Right ventricle myocardium inferior (tissue), 1 donor: ENCODE measurements at regions not wholly inside any gene's neighbourhood (a gene's known extent, or its start where the extent isn't known, plus 50 kb on each side); places are given as distances from the start of the nearest gene placed in this dataset.
"Not testable (repeated sequence)": the region's sequence is repeated elsewhere in the genome, so short reads cannot be mapped to it uniquely, and the experiment has no call there.

ENCODE experiments used
- ATAC-seq: fragments of 200-7000 bp; cut with Tn5 transposase; one replicate; pipeline ENCODE4 v1.9.1; 2020; ENCODE audit warnings: mild to moderate bottlenecking, moderate library complexity
- DNase-seq: peaks from one replicate; pipeline ENCODE4 v3.0.0; 2021; ENCODE audit errors: missing footprints
- intact Hi-C: fragments of 100-400 bp; cut with DNase I; formaldehyde crosslinking; loops from one replicate; pipeline ENCODE4 v1.11.0; 2022
- donor health status: DM: no; HTN: yes; CAD: no; lungs with severe emphysema.

DNA sequence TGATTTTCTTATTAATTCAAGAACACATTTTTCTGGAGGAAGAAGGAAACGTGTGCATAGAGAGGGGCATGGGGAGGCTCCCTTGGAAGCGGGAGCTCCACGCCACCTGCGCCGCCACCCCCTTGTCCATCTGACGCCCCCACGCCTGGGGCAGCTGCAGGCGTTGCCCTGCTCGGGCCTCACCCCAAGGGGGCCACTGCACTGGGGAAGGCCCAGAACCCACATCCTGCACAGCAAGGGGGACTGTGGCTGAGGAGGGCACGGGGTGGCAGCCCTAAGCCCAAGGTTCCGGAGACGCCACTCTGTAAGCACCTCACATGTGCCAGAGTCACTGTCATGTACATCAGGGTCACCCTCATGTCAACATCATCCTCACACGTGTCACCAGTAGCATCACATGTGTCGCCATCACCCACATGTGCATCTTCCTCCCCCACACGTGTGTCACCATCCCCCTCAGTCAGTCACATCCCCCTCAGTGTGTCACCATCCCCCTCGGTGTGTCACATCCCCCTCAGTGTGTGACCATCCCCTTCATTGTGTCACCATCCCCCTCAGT is 486.7 kb upstream of the SALL3 start:
- DNase-seq (no peak), ATAC-seq (no peak)
- intact Hi-C loops, result no loop called here

- ATAC-seq, DNase-seq, intact Hi-C loops: not testable (repeated sequence)
Observed at GRCh38 chr18:78493490-78493889, 486.1 kb upstream of the SALL3 start.

GRCh38 chr18:78494204-78495085 is 485.2 kb upstream of the SALL3 start:
- intact Hi-C loops, result no loop called here
- no peak for ATAC-seq

DNA sequence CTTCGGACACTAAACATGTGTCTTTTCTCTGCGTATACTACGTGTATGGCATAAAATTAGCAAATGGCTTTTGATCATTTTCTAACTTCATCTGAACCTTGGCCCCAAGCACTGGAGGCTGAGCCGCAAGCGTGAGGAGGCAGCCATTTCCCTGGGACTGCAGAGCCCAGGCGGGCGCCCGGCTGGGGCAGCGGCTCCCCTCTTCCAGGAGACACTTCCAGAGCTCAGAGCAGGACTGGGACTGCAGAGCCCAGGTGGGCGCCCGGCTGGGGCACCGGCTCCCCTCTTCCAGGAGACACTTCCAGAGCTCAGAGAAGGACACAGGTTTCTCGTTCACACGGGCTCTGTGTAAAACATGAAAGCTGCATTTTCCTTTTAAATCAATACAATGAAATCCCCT is 484.1 kb upstream of the SALL3 start:
- intact Hi-C loops, result no loop called here
- ATAC-seq (no peak), DNase-seq (no peak)

More at GRCh38 chr18:78494204-78495085, 485.2 kb upstream of the SALL3 start:
- DNase-seq, result no peak

DNA sequence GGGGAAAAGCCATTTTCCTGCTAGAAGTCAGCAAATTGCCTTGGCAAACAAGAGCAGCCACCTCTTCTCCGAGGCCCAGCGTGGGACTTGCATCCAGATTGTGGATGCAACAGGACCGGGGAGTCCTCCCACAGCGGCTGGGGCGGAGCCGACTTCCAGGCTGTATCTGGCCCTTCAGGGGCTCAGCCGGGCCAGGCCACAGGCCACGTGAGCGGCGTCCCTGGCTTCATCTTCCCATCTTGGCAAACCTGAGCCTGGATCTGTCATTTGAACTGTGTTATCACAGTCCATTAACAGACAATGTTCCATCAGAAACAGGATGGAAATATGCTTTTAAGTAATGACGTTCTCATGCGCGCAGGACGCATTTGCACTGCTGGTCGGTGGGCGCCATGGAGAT is 483.5 kb upstream of the SALL3 start:
- no peak for DNase-seq
- intact Hi-C loops, result no loop called here
- ATAC-seq, result no peak

DNA sequence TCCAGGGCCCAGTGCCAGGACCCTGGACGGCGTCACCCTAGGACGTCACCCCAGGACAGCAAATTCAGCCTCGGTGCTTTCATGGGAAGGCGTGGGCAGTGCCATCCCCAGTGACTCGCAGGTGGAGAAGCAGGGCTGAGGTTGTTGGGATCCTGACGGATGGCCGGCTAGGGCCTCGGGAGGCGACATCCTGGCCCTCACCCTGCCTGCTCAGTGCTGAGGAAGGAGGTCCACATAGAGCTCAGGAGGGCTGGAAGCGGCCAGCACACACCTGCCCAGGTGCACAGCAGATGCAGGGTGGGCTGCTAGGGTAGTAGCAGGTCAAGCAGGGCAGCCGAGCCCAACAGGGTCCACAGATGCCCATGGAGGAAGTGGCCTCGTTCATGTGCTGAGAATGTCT is 482.0 kb upstream of the SALL3 start:
- intact Hi-C loops, result no loop called here
- no peak for ATAC-seq
- no peak for DNase-seq

GRCh38 chr18:78499586-78499985 is 480.0 kb upstream of the SALL3 start:
- no peak for ATAC-seq
- intact Hi-C loops, result no loop called here

DNA sequence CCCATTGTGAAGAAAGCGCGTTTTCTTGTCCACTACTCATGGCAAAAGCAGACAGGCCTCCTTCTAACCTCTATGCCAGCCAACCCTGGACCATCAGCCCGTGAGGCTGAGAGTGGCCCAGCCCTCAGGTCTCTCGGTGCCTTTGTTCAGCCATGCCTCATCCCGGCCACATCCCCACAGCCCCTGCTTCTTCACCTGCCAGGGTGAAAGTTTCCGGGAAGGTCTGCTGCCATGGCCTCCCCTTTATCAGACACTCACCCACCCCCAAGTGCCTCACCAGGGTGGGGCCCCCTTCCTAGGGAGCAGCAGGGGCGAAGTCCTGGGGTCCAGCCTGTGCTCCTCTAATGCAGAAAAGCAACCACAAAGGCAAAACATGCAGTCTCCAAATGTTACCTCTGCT is 478.4 kb upstream of the SALL3 start:
- DNase-seq (no peak), ATAC-seq (no peak)
- intact Hi-C loops, result no loop called here

More at GRCh38 chr18:78499586-78499985, 480.0 kb upstream of the SALL3 start:
- no peak for DNase-seq

DNA sequence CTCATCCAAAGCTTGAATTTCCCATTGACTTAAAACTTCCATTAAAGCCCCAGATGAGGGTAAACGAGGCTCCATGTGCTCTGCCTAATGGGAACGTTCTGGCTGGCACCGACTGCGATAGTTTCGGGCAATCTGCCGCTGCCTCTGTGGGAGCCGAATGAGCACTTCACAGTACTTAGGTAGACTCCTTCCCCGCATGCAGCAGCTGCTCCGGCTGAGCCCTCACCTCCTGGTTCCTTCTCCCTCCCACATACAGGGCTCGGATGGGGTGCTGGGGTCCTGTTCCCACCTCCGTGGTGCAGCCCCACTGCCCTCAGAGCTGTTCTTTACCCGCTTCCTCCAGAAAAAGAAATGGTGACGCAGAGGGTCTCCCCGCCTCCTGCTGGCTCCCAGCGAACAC is 476.5 kb upstream of the SALL3 start:
- ATAC-seq, result no peak
- DNase-seq, result no peak
- intact Hi-C loops, result no loop called here

GRCh38 chr18:78505851-78506461 is 473.7 kb upstream of the SALL3 start:
- DNase-seq, result no peak
- intact Hi-C loops, result no loop called here
- ATAC-seq, result no peak

DNA sequence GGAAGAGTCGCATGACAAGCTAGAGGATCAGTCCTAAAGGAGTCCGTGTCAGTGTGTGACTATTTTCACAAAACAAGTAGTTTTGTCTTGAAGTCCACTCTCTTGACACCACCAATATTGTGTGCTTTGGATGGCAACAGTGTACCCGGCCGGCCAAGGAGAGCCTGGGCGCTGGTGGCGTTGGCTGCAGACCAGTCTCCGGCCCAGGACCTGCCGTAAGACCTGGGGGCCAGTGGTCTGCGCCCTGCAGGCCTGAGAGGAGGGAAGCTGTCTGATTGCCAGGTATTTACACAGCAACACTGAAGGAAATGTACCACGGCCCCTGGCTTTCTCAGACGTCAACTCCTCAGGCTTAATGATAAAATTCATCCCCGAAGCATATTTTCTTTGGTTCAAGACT is 472.4 kb upstream of the SALL3 start:
- ATAC-seq (no peak), DNase-seq (no peak)
- intact Hi-C loops, result no loop called here

GRCh38 chr18:78508228-78508824 is 471.3 kb upstream of the SALL3 start:
- DNase-seq, ATAC-seq, intact Hi-C loops: not testable (repeated sequence)

DNA sequence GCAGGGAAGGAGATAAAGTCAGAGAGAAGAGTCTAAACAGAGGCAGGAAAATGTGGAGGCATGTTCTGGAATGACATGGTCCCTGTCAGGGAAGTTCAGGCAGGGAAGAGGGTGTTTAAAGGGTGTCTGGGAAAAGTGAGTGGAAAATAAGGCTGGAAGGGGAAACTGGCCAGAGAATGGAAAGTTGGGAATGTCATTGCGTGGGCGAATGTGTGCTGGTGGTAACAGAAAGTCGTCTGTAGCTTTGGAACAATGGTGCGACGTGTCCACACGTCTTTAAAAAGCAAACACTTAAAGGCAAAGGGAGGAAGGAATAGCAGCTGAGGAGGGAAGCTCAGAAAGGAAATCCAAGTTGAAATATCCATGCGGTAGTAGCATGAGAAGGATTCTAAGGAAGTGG is 469.5 kb upstream of the SALL3 start:
- ATAC-seq, result no peak
- no peak for DNase-seq
- intact Hi-C loops, result no loop called here

- ATAC-seq (no peak), DNase-seq (no peak)
- intact Hi-C loops, result no loop called here
Observed at GRCh38 chr18:78510636-78511035, 469.0 kb upstream of the SALL3 start.

DNA sequence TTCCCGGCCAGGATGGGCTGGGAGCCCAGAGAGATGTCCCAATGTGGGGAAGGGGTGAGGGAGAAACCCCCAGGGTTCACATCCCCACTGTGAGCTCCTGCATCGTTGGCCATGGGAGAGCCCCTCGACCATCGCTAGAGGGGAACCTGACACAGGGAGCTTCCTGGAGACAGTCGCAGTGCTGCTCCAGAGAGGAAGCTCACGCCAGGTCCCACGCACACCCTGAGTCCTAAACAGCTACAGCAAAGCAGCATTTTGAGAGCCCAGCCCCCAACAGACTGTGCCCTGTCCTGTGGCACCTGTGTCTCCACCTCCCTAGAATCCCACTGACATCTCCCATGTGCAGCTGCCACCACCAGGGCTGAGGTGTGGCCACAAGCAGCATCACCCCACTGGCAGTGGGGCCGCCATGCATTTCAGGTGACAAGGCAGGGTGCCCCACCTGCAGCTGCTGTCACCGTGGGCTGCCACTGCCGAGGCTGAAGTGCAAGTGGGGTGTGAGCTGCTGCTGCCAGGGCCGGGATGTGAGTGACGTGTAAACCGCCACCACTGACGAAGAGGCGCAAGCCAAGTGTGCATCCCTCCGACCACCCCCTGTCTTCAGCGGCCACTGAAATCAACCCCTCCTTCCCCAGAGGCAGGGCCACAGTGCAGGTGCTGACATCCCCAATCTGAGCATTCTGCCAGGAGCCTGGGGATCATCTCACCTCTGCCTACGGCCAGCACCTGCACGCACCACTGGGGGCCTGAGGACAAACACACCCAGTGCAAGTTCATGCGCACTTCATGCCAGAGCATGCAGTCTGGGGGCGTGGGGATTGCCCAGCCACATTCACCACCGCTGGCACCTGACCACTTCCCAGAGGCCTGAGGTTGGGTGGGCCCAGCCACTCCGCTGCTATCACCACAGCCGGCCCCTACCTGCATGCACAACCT is 467.7 kb upstream of the SALL3 start:
- no peak for ATAC-seq
- DNase-seq, result no peak
- intact Hi-C loops, result no loop called here

- DNase-seq, result no peak
- no peak for ATAC-seq
- intact Hi-C loops, result no loop called here
Observed at GRCh38 chr18:78514910-78515670, 464.5 kb upstream of the SALL3 start.

- DNase-seq (no peak), ATAC-seq (no peak)
- intact Hi-C loops, result no loop called here
Observed at GRCh38 chr18:78517328-78517727, 462.3 kb upstream of the SALL3 start.

DNA sequence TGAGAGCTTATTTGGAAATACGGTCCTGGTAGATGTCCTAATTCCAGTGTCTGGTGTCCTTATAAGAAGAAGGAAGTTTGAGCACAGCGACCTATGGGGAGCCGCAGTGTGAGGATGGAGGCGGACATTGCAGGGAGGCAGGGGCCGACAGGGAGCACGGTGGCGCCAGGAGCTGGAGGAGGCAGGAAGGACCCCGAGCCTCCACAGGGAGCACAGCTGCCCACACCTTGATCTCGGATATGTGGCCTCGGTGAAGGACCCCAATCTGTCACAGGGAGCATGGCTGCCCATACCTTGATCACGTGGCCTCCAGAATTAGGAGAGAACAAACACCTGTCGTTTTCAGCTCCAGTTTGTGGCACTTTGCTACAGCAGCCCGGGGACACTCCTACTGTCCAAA is 461.6 kb upstream of the SALL3 start:
- ATAC-seq (no peak), DNase-seq (no peak)
- intact Hi-C loops, result no loop called here
